GM12891 (cell line): ENCODE measurements at regions not wholly inside any gene's neighbourhood (a gene's known extent, or its start where the extent isn't known, plus 50 kb on each side); places are given as distances from the start of the nearest gene placed in this dataset.

Experiments
- PAX5 ChIP-seq: IDR thresholded peaks from 2 replicates; pipeline ENCODE4 v1.6.1; 2011; ENCODE audit warnings: low read length, moderate library complexity, mild to moderate bottlenecking; ENCODE audit not compliant: insufficient read depth, severe bottlenecking
- POLR2A ChIP-seq: IDR thresholded peaks from 2 replicates; pipeline ENCODE4 v1.6.1; 2011; ENCODE audit warnings: low read depth, low read length, control low read depth
- POLR2AphosphoS5 ChIP-seq: IDR thresholded peaks from 2 replicates; pipeline ENCODE4 v1.6.1; 2011; ENCODE audit warnings: low read depth, low read length, control low read depth
- POU2F2 ChIP-seq: IDR thresholded peaks from 2 replicates; pipeline ENCODE4 v1.6.1; 2011; ENCODE audit warnings: low read depth, mild to moderate bottlenecking, control low read depth, low read length, moderate library complexity
- SPI1 ChIP-seq: IDR thresholded peaks from 2 replicates; pipeline ENCODE4 v1.6.1; 2011; ENCODE audit warnings: low read depth, low read length, control low read depth
- TAF1 ChIP-seq: IDR thresholded peaks from 2 replicates; pipeline ENCODE4 v1.6.1; 2011; ENCODE audit warnings: low read depth, low read length, control low read depth

DNA sequence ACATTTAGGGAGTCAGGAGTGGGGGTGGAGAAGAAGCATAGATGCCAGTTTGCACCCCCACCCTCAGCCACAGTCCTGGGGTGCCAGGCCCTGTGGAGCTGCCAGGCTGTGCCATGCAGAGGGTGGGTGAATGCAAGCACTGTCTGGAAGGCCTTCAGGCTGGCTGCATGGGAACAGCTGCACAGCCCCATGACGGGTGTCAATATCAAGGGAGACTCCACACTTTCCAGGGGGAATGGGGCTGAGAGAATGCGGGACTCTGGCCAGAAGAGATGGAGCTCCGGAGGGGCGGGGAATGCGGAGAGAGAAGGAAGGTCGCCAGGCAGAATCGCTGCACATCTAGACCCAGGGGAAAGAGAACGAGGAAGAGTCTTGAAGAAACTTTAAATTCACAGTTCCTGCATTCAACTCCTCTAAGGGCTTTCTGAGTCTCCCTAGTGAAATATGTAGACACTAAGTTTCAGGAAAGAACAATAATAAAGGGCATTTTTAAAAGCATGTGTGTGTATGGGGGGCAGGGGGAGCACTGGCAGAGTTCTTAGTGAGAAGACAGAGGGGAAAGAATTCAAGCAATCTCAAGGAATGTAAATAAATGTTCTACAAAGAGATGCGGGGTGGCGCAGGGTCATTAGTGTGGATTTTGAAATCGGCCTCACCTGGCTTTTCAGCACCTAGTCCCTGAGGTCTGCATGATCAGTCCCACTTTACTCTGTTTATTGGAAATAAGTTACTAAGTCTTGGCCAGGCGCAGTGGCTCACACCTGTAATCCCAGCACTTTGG lies 59.1 kb downstream of the BOD1 start:
- TF ChIP-seq POLR2A (no peak), TAF1 (no peak), POLR2AphosphoS5 (no peak), POU2F2 (no peak), SPI1 (no peak), PAX5 (no peak)
